22Rv1 (cell line): ENCODE measurements at regions not wholly inside any gene's neighbourhood (a gene's known extent, or its start where the extent isn't known, plus 50 kb on each side); places are given as distances from the start of the nearest gene placed in this dataset.

Experiments used
- ZFX ChIP-seq: fragments of 450-650 bp; IDR thresholded peaks from 2 replicates; pipeline ENCODE4 v1.6.1; 2017; ENCODE audit warnings: antibody characterized with exemption, borderline replicate concordance
- TF ChIP-seq, protein P1 (sequence below): fragments of 450-650 bp; IDR thresholded peaks from 2 replicates; pipeline ENCODE4 v1.5.1; 2017; ENCODE audit warnings: mild to moderate bottlenecking

DNA sequence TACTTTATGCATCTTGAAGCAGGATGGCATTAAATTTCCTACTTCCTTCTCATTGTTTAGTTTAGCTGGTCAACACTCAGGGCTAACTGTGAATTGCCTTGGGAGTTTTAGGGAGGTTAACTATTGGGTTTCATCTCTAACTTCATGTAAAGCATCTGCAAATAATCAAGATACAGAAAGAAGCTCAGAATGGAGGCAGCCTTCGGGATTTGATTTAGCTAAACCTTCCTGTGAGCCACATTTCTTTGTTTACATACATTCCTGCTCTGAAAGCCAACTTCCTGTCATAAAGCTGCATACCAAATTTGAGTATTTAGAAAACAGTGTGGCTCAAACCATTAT is 131.7 kb upstream of the PCDH18 start:
- TF ChIP-seq, protein P1, sequence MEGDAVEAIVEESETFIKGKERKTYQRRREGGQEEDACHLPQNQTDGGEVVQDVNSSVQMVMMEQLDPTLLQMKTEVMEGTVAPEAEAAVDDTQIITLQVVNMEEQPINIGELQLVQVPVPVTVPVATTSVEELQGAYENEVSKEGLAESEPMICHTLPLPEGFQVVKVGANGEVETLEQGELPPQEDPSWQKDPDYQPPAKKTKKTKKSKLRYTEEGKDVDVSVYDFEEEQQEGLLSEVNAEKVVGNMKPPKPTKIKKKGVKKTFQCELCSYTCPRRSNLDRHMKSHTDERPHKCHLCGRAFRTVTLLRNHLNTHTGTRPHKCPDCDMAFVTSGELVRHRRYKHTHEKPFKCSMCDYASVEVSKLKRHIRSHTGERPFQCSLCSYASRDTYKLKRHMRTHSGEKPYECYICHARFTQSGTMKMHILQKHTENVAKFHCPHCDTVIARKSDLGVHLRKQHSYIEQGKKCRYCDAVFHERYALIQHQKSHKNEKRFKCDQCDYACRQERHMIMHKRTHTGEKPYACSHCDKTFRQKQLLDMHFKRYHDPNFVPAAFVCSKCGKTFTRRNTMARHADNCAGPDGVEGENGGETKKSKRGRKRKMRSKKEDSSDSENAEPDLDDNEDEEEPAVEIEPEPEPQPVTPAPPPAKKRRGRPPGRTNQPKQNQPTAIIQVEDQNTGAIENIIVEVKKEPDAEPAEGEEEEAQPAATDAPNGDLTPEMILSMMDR, result no peak
- TF ChIP-seq ZFX, result no peak
